Upper lobe of right lung (tissue), 1 donor: ENCODE measurements at regions not wholly inside any gene's neighbourhood (a gene's known extent, or its start where the extent isn't known, plus 50 kb on each side); places are given as distances from the start of the nearest gene placed in this dataset.

Source experiments
- ATAC-seq: fragments of 200-7000 bp; cut with Tn5 transposase; one replicate; pipeline ENCODE4 v1.9.1; 2020; ENCODE audit warnings: mild to moderate bottlenecking, moderate library complexity
- DNase-seq: peaks from one replicate; pipeline ENCODE4 v3.0.0-alpha.2; 2020
- H3K27ac ChIP-seq: fragments of 200-600 bp; one replicate; pipeline ENCODE4 v1.8.0; 2022
- H3K27me3 ChIP-seq: fragments of 200-600 bp; one replicate; pipeline ENCODE4 v1.8.0; 2022; ENCODE audit warnings: mild to moderate bottlenecking
- H3K36me3 ChIP-seq: fragments of 200-600 bp; one replicate; pipeline ENCODE4 v1.8.0; 2022
- H3K4me1 ChIP-seq: fragments of 200-600 bp; one replicate; pipeline ENCODE4 v1.8.0; 2022
- H3K4me3 ChIP-seq: fragments of 200-600 bp; one replicate; pipeline ENCODE4 v1.8.0; 2022; ENCODE audit warnings: mild to moderate bottlenecking
- H3K9me3 ChIP-seq: fragments of 200-600 bp; one replicate; pipeline ENCODE4 v1.8.0; 2022
- CTCF ChIP-seq: fragments of 200-600 bp; IDR thresholded peaks from one replicate; pipeline ENCODE4 v1.8.0; 2022; ENCODE audit warnings: antibody characterized with exemption
- intact Hi-C: fragments of 100-400 bp; cut with DNase I; formaldehyde crosslinking; loops from one replicate; pipeline ENCODE4 v1.11.0; 2022
- donor health status: DM: no; HTN: yes; CAD: no; lungs with severe emphysema.

GRCh38 chr16:6248199-6248598 is 1084.4 kb upstream of the RBFOX1 start:
- Histone ChIP-seq H3K4me1 (no peaks in the 10 kb centered on the region), H3K9me3 (no peaks in the 10 kb centered on the region), H3K27me3 (no peaks in the 10 kb centered on the region), H3K36me3 (no peaks in the 10 kb centered on the region), H3K4me3 (no peak overlapping the region), H3K27ac (no peak overlapping the region)
- ATAC-seq (no peak), DNase-seq (no peak)
- intact Hi-C loops: no loop called here
- TF ChIP-seq CTCF: no peak

GRCh38 chr16:6247775-6248174 is 1084.9 kb upstream of the RBFOX1 start:
- Histone ChIP-seq H3K36me3 (no peaks in the 10 kb centered on the region), H3K4me1 (no peaks in the 10 kb centered on the region), H3K4me3 (no peak overlapping the region), H3K27ac (no peak overlapping the region), H3K9me3 (no peaks in the 10 kb centered on the region), H3K27me3 (no peaks in the 10 kb centered on the region)
- no peak for TF ChIP-seq CTCF
- no peak for ATAC-seq
- no peak for DNase-seq
- intact Hi-C loops: no loop called here

- no peak overlapping the region for H3K27ac ChIP-seq
- intact Hi-C loops: no loop called here
- H3K4me3 ChIP-seq: no peak overlapping the region
- H3K36me3 ChIP-seq: no peaks in the 10 kb centered on the region
- TF ChIP-seq CTCF: no peak
- DNase-seq: no peak
- H3K9me3 ChIP-seq: no peaks in the 10 kb centered on the region
- ATAC-seq: no peak
- no peaks in the 10 kb centered on the region for H3K27me3 ChIP-seq
- H3K4me1 ChIP-seq: no peaks in the 10 kb centered on the region
Observed at GRCh38 chr16:6247150-6247549, 1085.5 kb upstream of the RBFOX1 start.

GRCh38 chr16:6246266-6246665 is 1086.4 kb upstream of the RBFOX1 start:
- intact Hi-C loops: no loop called here
- Histone ChIP-seq H3K27me3 (no peaks in the 10 kb centered on the region), H3K9me3 (no peaks in the 10 kb centered on the region), H3K4me3 (no peak overlapping the region), H3K36me3 (no peaks in the 10 kb centered on the region), H3K4me1 (no peaks in the 10 kb centered on the region), H3K27ac (no peak overlapping the region)
- TF ChIP-seq CTCF: no peak
- no peak for ATAC-seq
- no peak for DNase-seq

- ATAC-seq: no peak
Observed at GRCh38 chr16:6232056-6232455, 1100.6 kb upstream of the RBFOX1 start.

More at GRCh38 chr16:6232056-6232455, 1100.6 kb upstream of the RBFOX1 start:
- no peak for TF ChIP-seq CTCF
- Histone ChIP-seq H3K27me3 (no peaks in the 10 kb centered on the region), H3K27ac (no peak overlapping the region), H3K4me3 (no peak overlapping the region), H3K36me3 (no peaks in the 10 kb centered on the region), H3K9me3 (no peaks in the 10 kb centered on the region), H3K4me1 (no peaks in the 10 kb centered on the region)
- intact Hi-C loops: no loop called here
- no peak for DNase-seq
